Middle frontal gyrus (tissue), 1 donor: ENCODE measurements at regions not wholly inside any gene's neighbourhood (a gene's known extent, or its start where the extent isn't known, plus 50 kb on each side); places are given as distances from the start of the nearest gene placed in this dataset.
"Not testable (repeated sequence)": the region's sequence is repeated elsewhere in the genome, so short reads cannot be mapped to it uniquely, and the experiment has no call there.

ENCODE experiments used
- DNase-seq: peaks from one replicate; pipeline ENCODE4 v3.0.0-alpha.2; 2015; ENCODE audit warnings: low spot score; ENCODE audit errors: extremely low spot score

- DNase-seq: no peak
Measured at GRCh38 chr1:181324797-181325616, 158.3 kb upstream of the CACNA1E start.

GRCh38 chr1:181325765-181326164 is 157.6 kb upstream of the CACNA1E start:
- not testable (repeated sequence) for DNase-seq

- DNase-seq: no peak
Measured at GRCh38 chr1:181326348-181326747, 157.0 kb upstream of the CACNA1E start.

GRCh38 chr1:181327796-181328195 is 155.5 kb upstream of the CACNA1E start:
- DNase-seq: no peak

- no peak for DNase-seq
Measured at GRCh38 chr1:181334724-181335123, 148.6 kb upstream of the CACNA1E start.

DNA sequence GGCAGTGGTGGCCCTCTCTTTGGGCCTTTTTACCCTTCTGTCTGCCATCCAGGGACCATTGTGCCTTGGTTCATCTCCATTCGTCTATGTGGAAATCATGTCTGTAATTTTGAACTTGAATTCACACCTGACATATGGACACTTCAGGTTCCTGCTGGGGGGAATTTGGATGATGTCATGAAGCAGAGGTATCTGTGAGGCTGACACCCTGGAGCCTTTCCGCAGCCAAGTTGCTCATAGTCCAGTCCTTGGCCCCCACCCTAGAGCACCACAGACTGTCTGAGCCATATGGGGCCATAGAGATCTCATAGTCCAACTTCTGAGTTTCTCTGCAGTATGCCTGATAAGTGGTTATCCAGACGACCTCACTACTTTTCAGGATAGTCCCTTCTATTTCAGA is 147.7 kb upstream of the CACNA1E start:
- no peak for DNase-seq

DNA sequence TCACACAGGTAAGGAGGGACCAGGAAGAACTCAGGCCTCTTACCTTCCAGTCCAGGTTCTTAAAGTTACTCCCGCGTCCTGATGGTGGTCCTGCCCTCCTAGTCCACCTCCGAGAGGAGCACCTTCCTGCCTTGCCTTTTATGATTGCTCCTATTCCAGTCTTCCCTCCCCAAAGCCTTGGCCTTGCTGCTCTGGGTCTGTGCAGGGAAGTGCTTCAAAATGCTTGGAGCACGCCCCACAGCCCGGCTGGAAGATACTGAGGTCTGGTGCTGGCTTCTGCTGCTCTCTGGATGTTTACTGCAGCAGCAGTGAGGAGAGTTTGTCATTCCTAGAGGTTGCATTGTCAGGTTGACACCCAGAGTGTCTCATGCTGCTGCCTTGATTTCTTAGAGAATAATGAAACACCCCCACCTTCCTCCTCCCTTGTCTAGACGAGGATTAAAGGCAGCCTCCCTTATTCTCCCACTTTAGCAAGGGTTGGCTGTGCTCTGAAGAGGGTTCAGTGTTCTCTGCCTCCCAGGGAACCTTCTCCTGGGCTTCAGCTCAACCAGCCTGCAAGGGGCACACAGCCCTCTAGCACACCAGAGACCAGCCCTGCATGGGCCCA is 142.2 kb upstream of the CACNA1E start:
- DNase-seq: no peak

GRCh38 chr1:181344091-181344490 is 139.2 kb upstream of the CACNA1E start:
- no peak for DNase-seq

- DNase-seq: no peak
Measured at GRCh38 chr1:181345146-181345545, 138.2 kb upstream of the CACNA1E start.

DNA sequence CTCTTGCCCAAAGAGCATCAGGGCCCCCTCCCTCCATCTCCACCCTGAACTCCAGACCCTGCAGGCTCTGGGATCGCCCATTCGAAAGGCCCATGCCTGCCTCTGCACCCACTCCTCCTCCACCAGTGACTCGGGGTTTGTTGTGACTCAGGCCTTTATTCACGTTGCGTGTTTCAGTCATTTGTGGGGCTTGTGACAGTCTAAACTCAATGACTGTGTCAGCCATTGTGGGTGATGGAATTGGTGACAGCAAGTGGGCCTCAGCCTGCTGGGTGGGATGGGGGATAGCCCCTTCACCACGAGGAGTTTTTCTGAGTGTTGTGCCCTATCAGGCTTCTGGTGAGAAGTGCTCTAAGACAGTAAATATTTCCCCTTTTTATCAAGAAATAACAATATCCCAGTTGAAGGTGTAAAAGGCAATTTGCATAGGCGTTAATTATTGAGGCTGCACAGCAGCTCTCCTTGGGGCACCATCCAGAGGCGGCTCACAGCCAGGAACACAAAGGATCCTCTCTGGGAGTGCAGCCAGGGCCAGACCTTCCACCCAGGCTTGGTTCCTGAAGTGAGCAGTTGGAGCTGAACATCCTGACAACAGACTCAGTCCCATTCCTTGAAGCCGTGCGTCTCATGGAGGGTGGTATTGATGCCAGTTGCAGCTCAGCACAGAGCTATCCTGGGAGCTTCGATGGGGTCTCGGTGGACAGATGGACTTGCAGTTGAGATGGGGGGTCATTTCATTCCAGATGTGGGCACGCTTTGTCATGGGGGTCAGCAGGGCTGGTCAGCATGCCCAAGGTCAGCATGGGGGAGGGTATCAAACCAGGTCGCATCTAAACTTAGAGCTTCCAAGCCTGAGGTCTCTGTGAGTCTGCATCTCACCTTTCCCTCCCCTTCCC is 135.6 kb upstream of the CACNA1E start:
- DNase-seq: no peak

DNA sequence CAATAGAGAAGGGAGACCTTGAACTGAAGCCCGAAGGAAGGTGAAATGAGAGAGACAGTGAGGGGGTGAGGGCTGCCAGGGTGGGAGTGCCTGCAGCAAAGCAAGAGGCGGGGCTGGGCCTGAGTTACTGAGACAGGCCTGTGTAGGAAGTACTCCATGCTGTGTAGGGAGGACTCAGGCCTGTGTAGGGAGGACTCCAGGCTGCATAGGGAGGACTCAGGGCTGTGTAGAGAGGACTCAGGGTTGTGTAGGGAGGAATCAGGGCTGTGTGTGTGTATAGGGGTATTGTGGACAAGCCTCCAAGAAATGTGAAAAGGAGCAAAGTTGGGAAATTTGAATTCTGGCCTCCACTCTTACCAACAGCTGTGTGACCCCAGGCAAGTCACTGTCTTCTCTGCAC is 133.8 kb upstream of the CACNA1E start:
- no peak for DNase-seq

GRCh38 chr1:181350131-181350530 is 133.2 kb upstream of the CACNA1E start:
- DNase-seq: no peak

DNA sequence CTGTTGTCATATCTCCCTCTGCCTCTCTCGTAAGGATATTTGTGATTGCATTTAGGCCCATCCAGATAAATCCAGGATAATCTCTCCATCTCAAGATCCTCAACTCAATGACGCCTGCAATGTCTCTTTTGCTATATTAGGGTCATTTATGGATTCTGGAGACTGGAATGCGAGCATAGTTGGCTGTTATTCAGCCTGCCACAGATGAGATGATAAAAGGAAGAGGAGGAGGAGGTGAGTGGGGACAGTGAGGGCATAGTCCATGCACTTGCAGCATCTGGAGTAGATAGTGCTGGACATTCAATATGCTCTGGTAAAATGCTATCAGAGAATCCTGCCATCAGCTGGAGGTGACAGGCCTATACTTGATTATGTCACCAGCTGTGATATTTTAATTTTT is 131.6 kb upstream of the CACNA1E start:
- no peak for DNase-seq

GRCh38 chr1:181352695-181353094 is 130.6 kb upstream of the CACNA1E start:
- no peak for DNase-seq

DNA sequence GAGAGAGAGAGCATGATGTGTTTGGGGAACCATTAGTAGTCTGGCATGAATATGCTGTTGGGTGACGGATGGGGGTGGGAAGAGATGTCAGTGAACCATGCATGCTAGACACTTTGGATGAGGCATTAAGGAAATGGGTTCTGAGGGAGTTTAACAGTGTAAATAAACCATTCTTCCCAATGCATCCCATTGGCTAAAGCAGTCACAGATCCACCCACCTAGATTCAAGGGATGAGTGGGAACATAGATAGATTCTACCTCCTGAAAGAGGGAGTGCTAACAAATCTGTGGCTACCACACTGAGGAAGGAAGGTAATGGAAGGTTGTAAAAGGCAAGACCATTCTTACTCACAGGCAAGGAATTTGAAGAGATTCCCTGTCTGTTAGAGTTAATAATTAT is 129.8 kb upstream of the CACNA1E start:
- no peak for DNase-seq

GRCh38 chr1:181354865-181355264 is 128.5 kb upstream of the CACNA1E start:
- no peak for DNase-seq

DNA sequence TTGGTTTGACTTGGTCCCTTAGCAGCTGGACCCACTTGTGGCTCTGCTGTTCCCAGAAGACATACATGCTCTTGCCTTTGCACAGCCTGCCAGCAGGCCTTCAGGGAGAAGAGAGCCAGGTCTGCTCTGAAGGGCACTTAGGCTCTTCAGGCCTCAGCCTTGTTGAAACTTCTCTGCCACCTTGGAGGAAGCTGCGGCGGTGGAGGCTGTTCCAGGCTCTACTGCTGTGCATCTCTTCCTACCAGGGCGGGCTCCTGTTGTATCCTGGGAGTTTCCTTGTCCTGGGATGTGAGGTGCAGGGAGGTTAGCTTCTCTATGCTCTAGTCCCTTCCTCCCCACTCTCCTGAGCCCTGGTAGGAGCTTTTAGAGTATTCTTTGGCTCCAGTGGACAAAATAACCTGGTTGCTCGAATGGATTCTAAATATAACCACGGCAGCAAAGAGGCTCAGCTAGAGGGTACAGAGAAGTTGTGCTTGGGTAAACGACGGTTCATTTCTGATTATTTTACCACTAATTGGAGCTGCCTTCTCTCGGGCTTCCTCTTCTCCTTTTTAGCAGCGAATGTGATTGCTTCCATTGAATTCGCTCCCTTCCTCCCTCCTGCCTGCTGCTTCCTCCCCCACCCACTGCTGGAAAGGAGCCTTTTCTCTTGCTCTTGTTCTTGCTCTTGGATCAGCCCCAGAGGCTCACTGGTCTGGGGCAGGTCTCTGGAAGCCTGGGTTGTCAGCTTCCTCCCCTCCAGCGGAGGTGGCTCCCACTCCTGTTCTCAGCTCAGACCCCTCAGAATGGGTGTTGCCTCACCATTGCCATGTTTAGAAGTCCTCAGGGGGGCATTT is 126.6 kb upstream of the CACNA1E start:
- DNase-seq: no peak

DNA sequence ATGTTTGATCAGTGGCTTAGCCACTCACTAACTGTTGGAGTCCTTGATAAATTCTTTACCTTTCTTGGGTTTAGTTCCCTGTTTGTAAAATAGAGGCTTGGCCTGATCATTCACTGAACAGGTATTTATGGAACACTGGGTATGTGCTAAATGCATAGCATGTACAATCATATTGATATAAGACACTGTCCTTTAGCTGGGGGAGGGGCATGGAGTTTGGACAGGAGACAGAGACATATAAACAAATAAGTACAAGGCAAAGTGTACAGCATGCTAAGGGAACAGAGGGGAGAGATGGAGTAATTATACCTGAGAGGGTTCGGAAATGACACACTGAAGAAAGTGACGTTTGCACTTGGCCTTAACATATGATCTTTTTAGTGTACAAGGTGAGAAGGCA is 124.3 kb upstream of the CACNA1E start:
- DNase-seq: no peak

GRCh38 chr1:181364801-181365200 is 118.5 kb upstream of the CACNA1E start:
- no peak for DNase-seq

DNA sequence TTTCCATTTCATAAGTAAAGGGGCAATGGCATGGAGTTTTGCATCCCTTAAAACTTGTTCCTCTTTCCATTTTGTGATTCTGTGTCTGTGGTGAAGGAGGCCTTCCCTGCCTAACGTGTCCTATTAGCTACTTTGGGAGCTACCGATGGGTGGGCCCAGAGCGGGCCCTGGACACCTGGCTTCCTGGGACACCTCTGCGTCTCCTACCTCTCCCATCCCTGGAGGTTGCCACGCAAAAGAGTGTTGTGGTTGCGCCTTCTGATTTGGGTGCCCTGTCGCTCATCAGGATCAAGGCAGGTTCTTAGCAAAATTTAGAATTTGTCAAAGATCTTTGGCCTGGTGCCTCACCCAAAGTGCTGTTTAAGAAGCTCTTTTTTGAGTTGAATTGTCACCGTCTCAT is 116.4 kb upstream of the CACNA1E start:
- no peak for DNase-seq

DNA sequence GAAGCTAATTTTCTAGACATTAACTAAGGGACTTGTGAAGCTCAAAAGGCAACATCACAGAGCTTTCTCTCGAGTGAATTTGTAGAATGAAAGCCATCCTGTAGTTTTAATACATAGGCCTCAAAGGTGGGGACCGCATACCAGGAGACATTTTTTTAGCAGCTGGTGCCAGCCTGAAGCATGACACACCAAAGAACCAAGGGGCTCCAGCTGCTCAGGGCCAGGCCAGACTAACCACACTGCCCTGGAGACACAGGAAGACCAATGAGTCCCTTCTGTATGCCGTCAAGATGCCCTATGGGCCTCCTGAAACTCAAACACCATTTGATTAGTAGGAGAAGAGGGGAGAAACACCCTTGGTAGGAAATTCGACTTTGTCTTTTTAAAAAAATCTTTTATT is 113.9 kb upstream of the CACNA1E start:
- no peak for DNase-seq
